HG03575 (cell line): ENCODE measurements at regions not wholly inside any gene's neighbourhood (a gene's known extent, or its start where the extent isn't known, plus 50 kb on each side); places are given as distances from the start of the nearest gene placed in this dataset.

Experiments used
- ATAC-seq: cut with Tn5 transposase; IDR thresholded peaks from one replicate; pipeline ENCODE4 v1.9.1; 2021; ENCODE audit not compliant: unreplicated experiment, insufficient number of reproducible peaks, low FRiP score; ENCODE audit errors: extremely low read depth

DNA sequence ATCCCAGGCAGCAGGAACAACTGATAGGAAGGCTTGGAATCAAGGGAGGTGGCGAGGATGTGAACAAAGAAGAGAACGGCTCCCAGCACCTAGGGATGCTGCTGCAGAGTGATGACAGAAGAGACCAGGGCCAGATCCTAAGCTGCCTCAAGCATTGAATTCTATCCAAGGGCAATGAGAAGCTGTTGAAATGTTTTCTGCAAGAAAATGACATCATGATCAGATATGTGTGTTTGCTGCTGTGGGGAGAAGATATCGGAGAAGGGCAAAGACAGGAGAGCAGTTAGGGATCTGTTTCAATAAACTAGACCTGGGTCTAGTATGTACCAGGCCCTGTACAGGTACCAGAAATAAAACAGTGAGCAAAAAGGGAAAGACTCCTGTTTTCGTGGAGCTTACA, 194.7 kb upstream of the RAB4A start:
- no peak for ATAC-seq

- ATAC-seq: no peak
Observed at GRCh38 chr1:229079016-229079595, 191.8 kb upstream of the RAB4A start.

GRCh38 chr1:229080361-229080760, 190.6 kb upstream of the RAB4A start:
- ATAC-seq: no peak

GRCh38 chr1:229085291-229085690, 185.6 kb upstream of the RAB4A start:
- ATAC-seq: no peak

DNA sequence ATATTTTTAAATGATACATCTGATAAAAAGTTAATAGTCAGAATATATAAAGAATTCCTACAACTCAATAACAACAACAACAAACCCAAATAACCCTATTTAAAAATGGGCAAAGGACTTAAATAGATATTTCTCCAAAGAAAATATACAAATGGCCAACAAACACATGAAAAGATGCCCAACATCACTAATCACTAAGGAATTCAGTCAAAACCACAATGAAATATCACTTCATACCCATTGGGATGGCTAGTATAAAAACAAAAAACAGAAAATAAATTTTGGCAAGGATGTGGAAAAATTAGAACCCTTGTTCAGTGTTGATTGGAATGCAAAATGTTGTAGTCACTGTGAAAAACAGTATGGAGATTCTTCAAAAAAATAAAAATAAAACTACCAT, 184.8 kb upstream of the RAB4A start:
- ATAC-seq: no peak

DNA sequence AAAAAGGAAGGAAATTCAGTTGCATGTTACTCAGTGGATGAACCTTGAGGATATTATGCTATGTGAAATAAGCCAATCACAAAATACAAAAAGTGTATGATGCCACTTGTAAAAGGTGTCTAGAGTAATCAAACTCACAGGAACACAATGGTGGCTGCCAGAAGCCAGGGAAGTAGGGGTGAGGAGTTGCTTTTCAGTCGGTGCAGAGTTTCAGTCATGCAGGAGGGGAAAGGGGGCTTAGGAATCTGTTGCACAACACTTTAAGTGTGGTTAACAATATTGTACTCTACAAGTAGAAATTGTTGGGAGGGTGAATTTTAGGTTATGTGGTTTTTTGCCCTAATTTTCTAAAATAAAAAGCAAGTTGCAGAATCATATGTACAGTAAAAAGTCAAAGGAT, 184.2 kb upstream of the RAB4A start:
- no peak for ATAC-seq

- ATAC-seq: no peak
Observed at GRCh38 chr1:229087339-229087738, 183.6 kb upstream of the RAB4A start.

DNA sequence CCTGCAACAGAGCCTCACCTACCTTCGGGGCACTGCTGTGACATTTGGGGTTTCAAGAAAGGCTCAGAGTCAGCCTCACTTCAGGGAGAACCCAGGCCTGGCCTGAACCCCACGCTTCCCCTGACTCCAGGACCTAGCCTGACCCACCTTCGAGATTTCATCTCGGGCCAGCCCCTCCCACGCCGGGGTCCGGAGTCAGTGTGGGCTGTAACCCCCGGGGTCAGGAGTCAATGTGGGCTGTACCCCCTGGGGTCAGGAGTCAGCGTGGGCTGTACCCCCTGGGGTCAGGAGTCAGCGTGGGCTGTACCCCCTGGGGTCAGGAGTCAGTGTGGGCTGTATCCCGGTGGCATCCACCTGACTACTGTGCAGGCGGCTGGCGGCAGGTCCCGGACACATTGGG, 183.0 kb upstream of the RAB4A start:
- ATAC-seq: no peak

DNA sequence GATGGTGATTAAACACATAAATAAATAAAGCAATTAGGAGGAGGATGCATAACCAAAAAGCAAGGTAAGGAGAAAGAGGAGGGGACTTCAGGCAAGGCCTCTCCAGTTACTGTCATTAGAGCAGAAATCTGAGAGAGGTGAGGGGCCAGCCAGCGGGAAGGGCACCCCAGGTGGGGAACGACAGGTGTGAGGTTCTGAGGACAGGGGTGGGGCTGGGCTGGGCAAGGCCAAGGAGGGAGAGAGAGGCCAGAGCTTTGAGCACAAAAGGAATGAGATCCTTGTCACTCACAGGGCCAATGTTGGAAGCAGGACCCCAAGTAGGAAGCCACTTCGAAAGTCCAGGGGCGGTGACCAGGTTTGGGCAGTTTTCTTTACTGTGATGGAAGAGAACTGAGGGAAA, 182.2 kb upstream of the RAB4A start:
- no peak for ATAC-seq

- no peak for ATAC-seq
Observed at GRCh38 chr1:229089586-229090208, 181.2 kb upstream of the RAB4A start.

- no peak for ATAC-seq
Observed at GRCh38 chr1:229091721-229092136, 179.2 kb upstream of the RAB4A start.

DNA sequence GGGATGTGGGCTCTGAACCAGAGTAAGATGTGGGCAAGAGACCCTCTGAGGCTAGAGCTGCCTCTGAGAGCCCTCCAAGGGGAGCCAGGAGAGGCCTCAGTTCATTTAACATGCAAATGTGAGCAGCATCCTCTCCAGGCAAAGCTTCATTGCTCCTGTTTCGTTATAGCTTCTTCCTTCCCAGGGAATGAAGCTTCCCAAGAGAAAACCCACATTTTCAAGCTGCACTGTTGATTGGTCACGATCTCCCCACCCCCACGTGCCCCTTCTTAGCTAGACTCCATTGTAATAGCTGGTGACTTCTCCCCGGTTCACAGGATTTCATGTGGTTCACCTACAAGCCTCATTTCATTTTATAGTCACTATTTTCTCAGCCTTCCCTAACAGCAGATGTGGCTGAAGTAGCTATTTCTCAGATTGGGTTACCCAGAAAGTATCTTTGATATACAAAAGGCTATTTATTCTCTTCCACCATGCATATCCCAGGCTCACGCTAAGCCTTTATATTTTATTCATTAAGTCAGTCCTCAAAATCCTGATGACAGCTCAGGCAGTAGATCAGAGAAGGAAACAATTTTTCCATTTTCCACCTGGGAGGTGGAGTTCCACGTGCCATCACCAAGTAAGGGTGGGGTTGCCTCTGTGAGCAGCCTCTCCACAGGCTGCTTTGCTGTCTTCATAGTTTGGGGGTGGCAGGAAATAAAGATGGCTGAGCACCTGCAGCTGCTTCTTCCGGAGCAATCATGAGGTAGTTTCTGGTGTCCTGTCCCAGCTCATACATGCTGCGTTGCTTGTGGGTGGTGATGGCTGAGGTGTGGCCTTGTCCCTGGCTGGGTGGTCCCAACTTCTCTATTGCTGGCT, 178.3 kb upstream of the RAB4A start:
- no peak for ATAC-seq

DNA sequence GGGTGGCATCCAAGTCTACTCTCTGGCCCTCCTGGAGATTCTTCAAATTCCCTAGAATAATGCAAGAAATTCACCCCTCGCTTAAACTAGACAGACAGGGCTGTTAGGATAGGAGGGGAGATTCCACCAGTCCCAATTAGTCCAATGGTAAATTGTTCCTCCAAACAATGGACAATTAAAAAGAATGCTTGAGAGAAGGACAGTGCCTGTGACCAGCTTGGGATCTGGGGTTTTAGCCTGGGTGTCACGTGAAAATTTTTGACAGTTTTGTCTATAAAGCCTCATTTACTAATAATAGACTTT, 177.7 kb upstream of the RAB4A start:
- ATAC-seq: no peak

GRCh38 chr1:229093609-229094336, 177.1 kb upstream of the RAB4A start:
- ATAC-seq: no peak

GRCh38 chr1:229094476-229095311, 176.2 kb upstream of the RAB4A start:
- ATAC-seq: no peak

DNA sequence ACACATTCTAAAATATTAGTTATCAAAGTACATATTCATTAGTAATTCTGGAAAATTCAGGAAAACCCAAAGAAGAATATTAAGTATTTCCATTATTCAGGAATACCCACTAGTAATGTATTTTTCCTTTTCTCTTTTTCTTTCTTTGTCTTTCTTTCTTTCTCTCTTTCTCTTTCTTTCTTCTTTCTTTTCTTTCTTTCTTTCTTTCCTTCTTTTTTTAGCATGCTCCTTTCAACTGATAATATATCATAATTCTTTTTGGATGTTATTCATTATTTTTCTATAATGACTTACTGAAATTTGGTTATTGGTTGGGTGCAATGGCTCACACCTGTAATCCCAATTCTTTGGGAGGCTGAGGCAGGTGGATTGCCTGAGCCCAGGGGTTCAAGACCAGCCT, 175.6 kb upstream of the RAB4A start:
- no peak for ATAC-seq

GRCh38 chr1:229097356-229097755, 173.6 kb upstream of the RAB4A start:
- ATAC-seq: no peak

DNA sequence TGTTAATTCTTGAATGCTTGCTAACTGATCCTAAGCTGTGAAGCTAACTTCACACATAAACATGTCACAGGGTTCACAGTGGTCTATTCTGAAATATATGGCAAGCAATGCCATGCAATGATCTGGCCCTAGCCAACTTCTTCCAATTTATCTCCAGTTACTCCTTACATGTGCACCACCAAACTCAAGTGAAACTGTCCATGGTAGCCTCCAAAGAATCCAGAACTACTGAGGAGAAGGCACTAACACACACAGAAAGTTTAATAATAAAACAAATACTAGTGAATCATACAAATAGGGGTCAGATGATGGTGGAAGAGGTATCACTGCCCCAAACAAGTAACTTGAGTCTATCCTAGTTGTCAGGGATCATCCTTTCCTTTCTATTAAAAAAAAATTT, 172.6 kb upstream of the RAB4A start:
- no peak for ATAC-seq
